Thymus (tissue), 11 donors: ENCODE measurements at regions not wholly inside any gene's neighbourhood (a gene's known extent, or its start where the extent isn't known, plus 50 kb on each side); places are given as distances from the start of the nearest gene placed in this dataset.

Experiments used
- DNase-seq, 9 donors: peaks; one replicate each; pipeline ENCODE4 v3.0.0-alpha.2; 2013; ENCODE audit warnings: low spot score in 9 of 9, low read depth in 6 of 9, missing footprints in 1 of 9
- H3K27ac ChIP-seq, 2 donors: one replicate each; pipeline ENCODE4 v1.5.1; 2013; ENCODE audit warnings: control low read depth in 1 of 2, low read depth in 1 of 2, low read length in 1 of 2, mild to moderate bottlenecking in 1 of 2, moderate library complexity in 1 of 2
- H3K27me3 ChIP-seq, 2 donors: one replicate each; pipeline ENCODE4 v1.5.1; 2013; ENCODE audit warnings: low read length in 1 of 2; ENCODE audit not compliant: control insufficient read depth in 2 of 2, insufficient read depth in 1 of 2
- H3K36me3 ChIP-seq, 2 donors: one replicate each; pipeline ENCODE4 v1.5.1; 2013; ENCODE audit warnings: low read length in 1 of 2, mild to moderate bottlenecking in 1 of 2, moderate library complexity in 1 of 2; ENCODE audit not compliant: control insufficient read depth in 2 of 2, insufficient read depth in 2 of 2
- H3K4me1 ChIP-seq, 2 donors: one replicate each; pipeline ENCODE4 v1.5.1; 2013; ENCODE audit warnings: low read length in 2 of 2; ENCODE audit not compliant: control insufficient read depth in 2 of 2, insufficient read depth in 2 of 2
- H3K4me3 ChIP-seq, 2 donors: one replicate each; pipeline ENCODE4 v1.5.1; 2013; ENCODE audit warnings: low read length in 2 of 2, control low read depth in 1 of 2, mild to moderate bottlenecking in 1 of 2
- H3K9me3 ChIP-seq, 2 donors: one replicate each; pipeline ENCODE4 v1.5.1; 2013; ENCODE audit warnings: low read length in 1 of 2, mild to moderate bottlenecking in 1 of 2; ENCODE audit not compliant: control insufficient read depth in 2 of 2, insufficient read depth in 1 of 2
- WGBS: extraction: QIAGEN DNeasy Blood & Tissue Kit; methylation state at CpG from one replicate; pipeline ENCODE4 v1.1.7; 2013; 5-methylcytosine and 5-hydroxymethylcytosine counted together
- donor health status: healthy.

GRCh38 chr10:83140811-83141210 is 998.5 kb upstream of the GHITM start:
- Histone ChIP-seq H3K4me1 (no peaks in the 10 kb centered on the region), H3K27ac (no peak overlapping the region), H3K27me3 (no peaks in the 10 kb centered on the region), H3K36me3 (no peaks in the 10 kb centered on the region), H3K4me3 (no peak overlapping the region), H3K9me3 (no peaks in the 10 kb centered on the region)
- 88% methylated on average over 1 of the region's 1 CpG for WGBS
- no peak for DNase-seq

GRCh38 chr10:83142074-83142563 is 997.2 kb upstream of the GHITM start:
- H3K9me3 ChIP-seq = no peaks in the 10 kb centered on the region
- H3K36me3 ChIP-seq = no peaks in the 10 kb centered on the region
- no peaks in the 10 kb centered on the region for H3K4me1 ChIP-seq
- H3K4me3 ChIP-seq = no peak overlapping the region
- H3K27ac ChIP-seq = no peak overlapping the region
- H3K27me3 ChIP-seq = no peaks in the 10 kb centered on the region
- 89% methylated on average over 3 of the region's 3 CpGs for WGBS
- no peak for DNase-seq

- Histone ChIP-seq H3K27ac (no peak overlapping the region), H3K27me3 (no peaks in the 10 kb centered on the region), H3K4me1 (no peaks in the 10 kb centered on the region), H3K36me3 (no peaks in the 10 kb centered on the region), H3K4me3 (no peak overlapping the region), H3K9me3 (no peaks in the 10 kb centered on the region)
- DNase-seq = no peak
Observed at GRCh38 chr10:83144461-83144860, 994.8 kb upstream of the GHITM start.

- Histone ChIP-seq H3K9me3 (no peaks in the 10 kb centered on the region), H3K27me3 (no peaks in the 10 kb centered on the region), H3K36me3 (no peaks in the 10 kb centered on the region), H3K4me1 (no peaks in the 10 kb centered on the region), H3K27ac (no peak overlapping the region), H3K4me3 (no peak overlapping the region)
- WGBS = 89% methylated on average over 10 of the region's 10 CpGs
- DNase-seq = no peak
Observed at GRCh38 chr10:83153714-83154113, 985.6 kb upstream of the GHITM start.

GRCh38 chr10:83164156-83164555 is 975.2 kb upstream of the GHITM start:
- no peak overlapping the region for H3K4me3 ChIP-seq
- no peak for DNase-seq
- H3K27me3 ChIP-seq = no peaks in the 10 kb centered on the region
- no peak overlapping the region for H3K27ac ChIP-seq
- H3K36me3 ChIP-seq = no peaks in the 10 kb centered on the region
- WGBS = 69% methylated on average over 3 of the region's 3 CpGs
- H3K9me3 ChIP-seq = no peaks in the 10 kb centered on the region
- no peaks in the 10 kb centered on the region for H3K4me1 ChIP-seq

GRCh38 chr10:83165265-83165664 is 974.0 kb upstream of the GHITM start:
- H3K4me3 ChIP-seq = no peak overlapping the region
- no peaks in the 10 kb centered on the region for H3K9me3 ChIP-seq
- DNase-seq = no peak
- H3K4me1 ChIP-seq = no peaks in the 10 kb centered on the region
- WGBS = 69% methylated on average over 3 of the region's 3 CpGs
- H3K27me3 ChIP-seq = no peaks in the 10 kb centered on the region
- no peaks in the 10 kb centered on the region for H3K36me3 ChIP-seq
- no peak overlapping the region for H3K27ac ChIP-seq

- Histone ChIP-seq H3K9me3 (no peaks in the 10 kb centered on the region), H3K36me3 (no peaks in the 10 kb centered on the region), H3K4me1 (no peaks in the 10 kb centered on the region), H3K27me3 (no peaks in the 10 kb centered on the region), H3K27ac (no peak overlapping the region), H3K4me3 (no peak overlapping the region)
- 43% methylated on average over 5 of the region's 5 CpGs for WGBS
- DNase-seq = no peak
Observed at GRCh38 chr10:83166344-83166743, 973.0 kb upstream of the GHITM start.

- Histone ChIP-seq H3K9me3 (no peaks in the 10 kb centered on the region), H3K36me3 (no peaks in the 10 kb centered on the region), H3K4me3 (no peak overlapping the region), H3K27me3 (no peaks in the 10 kb centered on the region), H3K27ac (no peak overlapping the region), H3K4me1 (no peaks in the 10 kb centered on the region)
- 84% methylated on average over 4 of the region's 4 CpGs for WGBS
- DNase-seq = no peak
Observed at GRCh38 chr10:83167081-83167480, 972.2 kb upstream of the GHITM start.

GRCh38 chr10:83176901-83177300 is 962.4 kb upstream of the GHITM start:
- WGBS = 92% methylated on average over 2 of the region's 2 CpGs
- H3K27ac ChIP-seq = no peak overlapping the region
- H3K9me3 ChIP-seq = peaks cover 0 to 5% of the 10 kb centered on the region in 2 donors
- no peaks in the 10 kb centered on the region for H3K4me1 ChIP-seq
- DNase-seq = no peak
- no peak overlapping the region for H3K4me3 ChIP-seq
- no peaks in the 10 kb centered on the region for H3K36me3 ChIP-seq
- H3K27me3 ChIP-seq = no peaks in the 10 kb centered on the region

- Histone ChIP-seq H3K4me3 (no peak overlapping the region), H3K27me3 (no peaks in the 10 kb centered on the region), H3K9me3 (peaks cover 0 to 5% of the 10 kb centered on the region in 2 donors), H3K36me3 (no peaks in the 10 kb centered on the region), H3K4me1 (no peaks in the 10 kb centered on the region), H3K27ac (no peak overlapping the region)
- DNase-seq = no peak
Observed at GRCh38 chr10:83178526-83178925, 960.8 kb upstream of the GHITM start.
